ENCODE measurements at regions not wholly inside any gene's neighbourhood (a gene's known extent, or its start where the extent isn't known, plus 50 kb on each side); places are given as distances from the start of the nearest gene placed in this dataset.
"Not testable (repeated sequence)": the region's sequence is repeated elsewhere in the genome, so short reads cannot be mapped to it uniquely, and the experiment has no call there.

- not testable (repeated sequence) for DNase-seq
Measured at GRCh38 chr1:149157409-149157808, 54.1 kb upstream of the NBPF9 start.

DNA sequence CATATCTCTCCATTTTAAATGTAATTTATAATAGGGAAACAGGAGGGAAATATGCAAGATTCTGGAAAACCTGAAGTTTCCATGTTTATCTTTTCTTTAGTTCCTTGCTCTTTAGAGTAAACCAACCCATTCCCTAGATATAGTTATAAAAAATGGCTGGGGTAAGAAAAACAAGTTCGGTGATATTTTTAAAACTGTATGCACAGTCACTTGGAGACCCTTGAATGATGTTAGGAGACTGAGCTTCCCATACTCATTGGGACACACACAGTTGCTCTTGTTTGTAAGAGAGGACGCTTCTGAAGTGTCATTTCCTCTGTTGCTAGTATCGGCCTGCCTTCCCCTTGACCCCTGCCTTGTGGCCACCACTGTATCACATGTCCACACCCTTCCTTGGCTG is 55.0 kb upstream of the NBPF9 start:
- not testable (repeated sequence) for DNase-seq

DNA sequence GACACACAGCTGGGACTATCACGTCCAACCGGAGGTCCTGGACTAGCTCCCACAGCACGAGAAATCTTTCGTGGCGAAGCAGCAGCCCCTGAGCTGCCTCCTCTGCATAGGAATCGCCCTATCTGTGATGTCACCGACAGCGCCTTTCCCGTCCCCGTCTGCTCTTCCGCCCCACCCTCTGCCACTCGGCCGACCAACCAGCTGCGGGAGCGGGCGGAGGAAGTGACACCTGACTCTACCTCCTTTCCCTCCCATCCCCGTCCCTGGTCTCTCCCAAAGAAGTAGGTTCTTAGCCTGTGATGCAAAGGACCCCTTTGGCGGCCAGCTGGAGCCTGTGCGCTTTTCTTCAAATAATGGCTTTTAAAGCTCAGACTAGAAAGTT is 59.7 kb upstream of the NBPF9 start:
- DNase-seq = not testable (repeated sequence)

GRCh38 chr1:149174765-149175164 is 71.4 kb upstream of the NBPF9 start:
- DNase-seq = not testable (repeated sequence)

DNA sequence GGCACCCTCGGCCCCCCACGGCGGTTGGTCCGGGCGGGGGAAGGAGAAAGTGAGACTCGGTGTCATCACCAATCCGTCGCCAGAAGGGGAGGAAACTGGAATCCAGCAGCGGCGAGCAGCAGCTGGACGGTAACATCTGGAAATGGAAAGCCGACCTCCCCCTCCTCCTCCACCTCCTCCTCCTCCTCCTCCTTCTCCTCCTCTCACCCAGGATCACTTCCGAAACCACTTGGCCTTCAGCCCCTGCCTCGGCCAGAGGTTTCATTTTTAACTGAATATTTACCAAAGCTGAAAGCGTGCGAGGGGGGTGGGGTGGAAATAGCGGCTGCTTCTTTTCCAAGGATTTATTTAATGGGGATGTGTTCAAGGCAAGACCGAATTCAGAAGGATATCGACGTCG is 72.5 kb upstream of the NBPF9 start:
- DNase-seq = not testable (repeated sequence)

DNA sequence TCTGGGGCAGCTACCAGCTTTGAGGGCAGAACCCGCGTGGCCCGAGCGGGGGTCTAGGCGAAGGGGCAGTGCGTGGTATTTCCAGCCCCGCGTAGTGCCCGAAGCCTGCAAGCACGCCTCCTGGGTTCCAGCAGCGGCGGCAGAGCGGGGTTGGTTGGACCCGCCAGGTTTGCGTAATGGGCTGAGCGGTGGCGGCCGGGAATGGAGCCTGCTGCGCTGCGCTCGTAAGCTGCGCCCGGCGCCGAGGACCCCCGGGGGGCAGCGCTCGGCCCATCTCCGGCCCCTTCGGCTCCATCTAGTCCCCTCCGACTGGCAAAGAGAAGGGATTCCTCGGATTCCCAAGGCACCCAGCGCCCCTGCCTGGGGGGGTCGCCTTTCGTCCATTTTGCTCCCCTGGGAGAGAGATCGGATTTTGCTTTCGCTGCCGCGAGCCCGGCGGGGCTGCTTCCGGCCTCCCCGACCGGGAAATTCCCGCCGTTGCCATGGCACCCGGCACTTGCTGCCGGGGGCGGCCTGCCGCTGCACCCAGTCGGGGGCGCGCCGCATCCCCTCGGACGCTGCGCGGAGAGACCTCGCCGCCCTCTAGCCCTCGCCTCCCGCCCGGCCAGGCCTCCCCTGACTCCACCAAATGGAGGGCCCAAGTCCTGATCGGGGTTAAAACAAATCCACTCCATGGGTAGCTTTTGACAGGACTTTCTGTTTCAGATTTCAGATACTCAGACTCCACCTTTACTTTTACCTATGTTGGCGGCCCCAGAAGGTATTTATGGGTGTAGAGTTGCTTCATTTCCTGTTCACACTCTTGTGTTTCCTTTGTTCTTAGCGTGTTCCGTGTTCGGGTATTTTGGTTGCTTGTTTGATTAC is 73.3 kb upstream of the NBPF9 start:
- DNase-seq = peak; percentile 10

- not testable (repeated sequence) for DNase-seq
Measured at GRCh38 chr1:149190742-149191141, 87.4 kb upstream of the NBPF9 start.

- DNase-seq = not testable (repeated sequence)
Measured at GRCh38 chr1:149196651-149197050, 93.3 kb upstream of the NBPF9 start.

DNA sequence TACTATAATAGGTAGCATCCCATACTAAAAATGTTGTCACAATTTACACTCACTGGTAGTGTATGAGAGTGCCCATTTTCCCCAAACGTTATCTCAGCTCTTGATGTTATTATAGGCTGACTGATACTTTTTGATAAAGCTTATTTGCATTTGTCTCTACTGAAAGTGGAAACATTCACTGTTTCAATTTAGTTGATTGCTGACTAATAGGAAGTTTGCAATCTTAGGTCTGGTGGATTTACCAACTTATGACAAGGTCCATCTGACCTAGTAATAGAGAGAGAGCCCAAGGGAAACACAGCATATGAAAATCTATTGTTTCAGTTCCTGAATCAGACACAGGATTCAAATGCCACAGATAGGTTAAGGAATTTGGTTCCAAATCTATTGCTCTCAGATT is 97.2 kb upstream of the NBPF9 start:
- DNase-seq = not testable (repeated sequence)

DNA sequence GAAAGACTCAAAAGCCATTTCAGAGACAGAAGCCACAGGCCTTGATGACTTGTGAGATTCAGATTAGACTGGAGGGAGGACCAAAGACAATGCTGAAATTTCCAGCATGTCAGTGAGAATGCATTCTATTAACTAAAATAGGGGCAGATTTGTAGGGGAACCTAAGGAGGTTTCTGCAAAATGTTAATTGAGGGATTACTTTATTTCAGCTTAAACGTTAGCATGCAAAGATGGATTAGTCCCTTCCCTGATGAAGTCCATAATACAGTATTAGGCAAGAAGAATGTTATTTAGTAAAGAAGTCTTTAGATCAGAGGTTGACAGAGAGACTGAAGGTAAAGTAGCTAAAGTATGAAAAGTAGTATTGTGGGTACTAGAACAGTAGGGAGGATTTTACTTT is 98.9 kb upstream of the NBPF9 start:
- not testable (repeated sequence) for DNase-seq

DNA sequence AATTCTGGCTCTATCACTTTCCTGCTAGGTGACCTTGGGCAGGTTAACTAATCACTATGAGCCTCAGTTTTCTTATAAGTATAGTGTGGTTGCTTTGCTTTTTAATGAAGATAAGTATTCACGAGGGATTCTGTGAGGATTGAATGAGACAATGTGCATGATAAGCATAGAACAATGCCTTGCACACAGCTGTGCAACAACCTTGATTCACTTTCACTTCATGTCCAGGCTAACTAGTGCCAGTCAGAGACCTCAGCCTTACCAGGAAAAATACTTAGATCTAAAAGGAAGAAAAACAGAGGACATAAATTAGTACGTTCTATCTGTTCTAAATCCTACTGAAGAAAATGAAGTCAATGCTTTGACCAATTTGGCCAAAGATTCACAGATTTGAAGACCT is 101.0 kb upstream of the NBPF9 start:
- not testable (repeated sequence) for DNase-seq

DNA sequence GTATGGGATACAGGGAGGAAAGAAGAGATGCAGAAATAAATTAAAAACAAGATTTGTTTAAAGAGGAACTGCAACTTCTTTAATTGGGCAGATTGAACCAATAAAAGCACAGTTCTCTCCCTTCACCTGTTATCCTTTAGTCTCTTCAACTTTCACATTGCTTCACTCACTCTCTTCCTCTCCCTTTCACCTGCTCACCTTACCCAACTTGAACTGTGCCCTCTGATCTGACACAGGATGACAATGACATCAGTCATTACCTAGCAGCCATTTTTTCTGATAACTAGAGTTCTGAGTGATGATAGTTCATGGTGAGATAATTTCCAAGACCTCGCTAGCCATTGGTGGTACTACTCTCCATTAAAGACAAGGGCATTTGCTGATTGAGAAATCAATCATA is 105.5 kb upstream of the NBPF9 start:
- not testable (repeated sequence) for DNase-seq

- not testable (repeated sequence) for DNase-seq
Measured at GRCh38 chr1:149211757-149212420, 108.5 kb upstream of the NBPF9 start.

GRCh38 chr1:149212946-149213345 is 109.6 kb upstream of the NBPF9 start:
- not testable (repeated sequence) for DNase-seq

GRCh38 chr1:149213673-149214072 is 110.3 kb upstream of the NBPF9 start:
- DNase-seq = not testable (repeated sequence)

GRCh38 chr1:149218080-149218988 is 115.0 kb upstream of the NBPF9 start:
- not testable (repeated sequence) for DNase-seq

GRCh38 chr1:149219539-149219938 is 116.2 kb upstream of the NBPF9 start:
- not testable (repeated sequence) for DNase-seq

- not testable (repeated sequence) for DNase-seq
Measured at GRCh38 chr1:149220463-149221074, 117.2 kb upstream of the NBPF9 start.

DNA sequence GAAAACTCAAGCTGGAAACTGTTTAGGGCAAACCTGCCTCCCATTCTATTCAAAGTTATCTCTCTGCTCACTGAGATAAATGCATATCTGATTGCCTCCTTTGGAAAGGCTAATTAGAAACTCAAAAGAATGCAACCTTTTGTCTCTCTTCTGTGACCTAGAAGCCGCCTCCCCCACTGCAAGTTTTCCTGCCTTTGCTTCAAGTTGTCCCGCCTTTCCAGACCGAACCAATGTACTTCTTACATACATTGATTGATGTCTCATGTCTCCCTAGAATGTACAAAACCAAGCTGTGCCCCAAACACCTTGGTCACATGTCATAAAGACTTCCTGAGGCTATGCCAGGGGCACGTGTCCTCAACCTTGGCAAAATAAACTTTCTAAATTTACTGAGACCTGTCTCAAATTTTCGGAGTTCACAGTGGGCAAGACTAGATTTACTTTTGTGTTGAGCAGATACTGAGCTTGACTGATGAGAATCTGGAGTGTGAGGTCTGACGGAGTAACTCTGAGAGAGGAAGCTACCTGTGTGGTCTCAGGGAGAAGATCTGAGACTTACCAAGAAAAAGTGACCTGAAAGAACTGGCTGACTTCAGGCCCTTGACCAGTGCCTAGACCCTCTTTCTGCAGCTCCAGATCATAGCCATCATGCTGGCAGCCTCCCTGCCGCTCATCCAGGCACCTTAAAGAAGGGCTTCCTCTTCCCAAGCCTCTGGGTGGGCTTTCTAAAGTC is 124.7 kb upstream of the NBPF9 start:
- not testable (repeated sequence) for DNase-seq

DNA sequence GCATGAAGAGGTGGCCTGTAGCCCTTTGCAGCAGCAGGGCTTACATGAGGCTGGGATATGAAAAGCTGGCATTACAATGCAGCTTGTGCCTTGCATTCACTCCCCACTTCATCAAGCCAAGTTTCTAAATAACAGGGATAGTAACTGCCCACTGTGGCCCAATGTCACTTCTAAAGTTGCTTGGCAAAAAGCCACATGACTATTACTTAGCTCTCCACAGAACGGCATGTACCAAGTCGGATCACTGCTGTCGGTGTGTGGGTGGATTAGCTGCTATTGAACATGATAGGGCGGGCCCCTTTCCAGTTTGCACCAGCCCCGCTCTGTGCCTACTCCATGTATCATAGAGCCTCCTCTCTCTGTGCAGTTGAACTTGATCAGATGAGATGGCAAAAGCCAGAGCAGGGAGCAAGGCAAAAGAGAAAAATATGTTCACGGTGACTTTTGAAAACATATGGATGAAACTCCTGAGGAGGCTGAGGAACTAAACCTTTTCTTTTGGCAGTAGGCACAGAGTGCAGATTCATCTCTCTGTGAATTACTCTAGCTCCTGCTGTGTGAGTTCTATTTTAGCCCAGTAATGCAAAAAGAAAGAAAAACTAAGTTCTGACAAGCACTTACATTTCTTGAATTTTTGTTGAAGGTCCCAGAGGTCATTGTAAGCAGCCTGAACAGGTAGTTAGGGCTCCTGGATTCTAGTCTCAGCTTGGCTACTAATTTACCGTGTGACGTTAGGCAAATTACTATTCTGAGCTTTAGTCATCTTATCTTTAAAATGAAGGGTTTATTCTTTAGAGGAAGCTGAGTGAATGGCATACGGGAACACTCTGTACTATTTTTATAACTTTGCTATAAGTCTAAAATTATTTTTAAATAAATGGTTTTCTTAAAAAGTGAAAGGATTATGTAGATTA is 125.6 kb upstream of the NBPF9 start:
- not testable (repeated sequence) for DNase-seq
